ENCODE measurements at regions not wholly inside any gene's neighbourhood (a gene's known extent, or its start where the extent isn't known, plus 50 kb on each side); places are given as distances from the start of the nearest gene placed in this dataset.

GRCh38 chr1:73356485-73356884 is 841.5 kb downstream of the LRRIQ3 start:
- H3K36me3 ChIP-seq: no peaks in the 10 kb centered on the region
- no peaks in the 10 kb centered on the region for H3K27me3 ChIP-seq
- intact Hi-C loops (cut with DNase I): no loop called here
- no peak overlapping the region for H3K4me3 ChIP-seq
- no peak for DNase-seq
- 0 to 45% (median 27%) methylated on average over 1 of the region's 1 CpG for WGBS, 3 donors
- H3K27ac ChIP-seq: no peak overlapping the region
- H3K4me1 ChIP-seq (ENCODE audit: insufficient read depth): no peaks in the 10 kb centered on the region
- TF ChIP-seq POLR2A (IDR thresholded peaks at IDR 0.05) (no peak), CTCF (IDR thresholded peaks at IDR 0.05) (no peak), EP300 (IDR thresholded peaks at IDR 0.05) (no peak)
- no peaks in the 10 kb centered on the region for H3K9me3 ChIP-seq

GRCh38 chr1:73343947-73344346 is 854.0 kb downstream of the LRRIQ3 start:
- no peak for DNase-seq
- intact Hi-C loops (cut with DNase I): no loop called here

GRCh38 chr1:73333847-73334503 is 864.0 kb downstream of the LRRIQ3 start:
- 48 to 84% (median 57%) methylated on average over 1 of the region's 1 CpG for WGBS, 3 donors

More at GRCh38 chr1:73343947-73344346, 854.0 kb downstream of the LRRIQ3 start:
- no peaks in the 10 kb centered on the region for H3K36me3 ChIP-seq
- 85 to 96% (median 88%) methylated on average over 3 of the region's 3 CpGs for WGBS, 3 donors
- no peak overlapping the region for H3K4me3 ChIP-seq
- H3K27ac ChIP-seq: no peak overlapping the region
- H3K27me3 ChIP-seq: no peaks in the 10 kb centered on the region
- no peaks in the 10 kb centered on the region for H3K4me1 ChIP-seq (ENCODE audit: insufficient read depth)
- H3K9me3 ChIP-seq: no peaks in the 10 kb centered on the region
- TF ChIP-seq CTCF (IDR thresholded peaks at IDR 0.05): no peak
- TF ChIP-seq EP300 (IDR thresholded peaks at IDR 0.05): no peak
- no peak for TF ChIP-seq POLR2A (IDR thresholded peaks at IDR 0.05)

GRCh38 chr1:73331726-73332125 is 866.2 kb downstream of the LRRIQ3 start:
- H3K27me3 ChIP-seq: no peaks in the 10 kb centered on the region
- no peak overlapping the region for H3K4me3 ChIP-seq
- no peak for TF ChIP-seq POLR2A (IDR thresholded peaks at IDR 0.05)
- no peak for TF ChIP-seq EP300 (IDR thresholded peaks at IDR 0.05)
- TF ChIP-seq CTCF (IDR thresholded peaks at IDR 0.05): no peak
- H3K27ac ChIP-seq: no peak overlapping the region
- H3K9me3 ChIP-seq: no peaks in the 10 kb centered on the region
- H3K36me3 ChIP-seq: no peaks in the 10 kb centered on the region
- intact Hi-C loops (cut with DNase I): no loop called here
- 85 to 94% (median 86%) methylated on average over 1 of the region's 1 CpG for WGBS, 3 donors
- no peak for DNase-seq
- H3K4me1 ChIP-seq (ENCODE audit: insufficient read depth): no peaks in the 10 kb centered on the region

More at GRCh38 chr1:73333847-73334503, 864.0 kb downstream of the LRRIQ3 start:
- Histone ChIP-seq H3K36me3 (no peaks in the 10 kb centered on the region), H3K4me3 (no peak overlapping the region), H3K27ac (no peak overlapping the region), H3K27me3 (no peaks in the 10 kb centered on the region), H3K4me1 (ENCODE audit: insufficient read depth) (no peaks in the 10 kb centered on the region), H3K9me3 (no peaks in the 10 kb centered on the region)
- no peak for DNase-seq
- intact Hi-C loops (cut with DNase I): no loop called here
- no peak for TF ChIP-seq EP300 (IDR thresholded peaks at IDR 0.05)
- TF ChIP-seq CTCF (IDR thresholded peaks at IDR 0.05): no peak
- no peak for TF ChIP-seq POLR2A (IDR thresholded peaks at IDR 0.05)

Measured in ovary (tissue), 7 donors.